HG03521 (cell line): ENCODE measurements at regions not wholly inside any gene's neighbourhood (a gene's known extent, or its start where the extent isn't known, plus 50 kb on each side); places are given as distances from the start of the nearest gene placed in this dataset.

Experiments used
- ATAC-seq: cut with Tn5 transposase; IDR thresholded peaks from one replicate; pipeline ENCODE4 v1.9.1; 2021; ENCODE audit warnings: mild to moderate bottlenecking, moderate library complexity; ENCODE audit not compliant: unreplicated experiment

DNA sequence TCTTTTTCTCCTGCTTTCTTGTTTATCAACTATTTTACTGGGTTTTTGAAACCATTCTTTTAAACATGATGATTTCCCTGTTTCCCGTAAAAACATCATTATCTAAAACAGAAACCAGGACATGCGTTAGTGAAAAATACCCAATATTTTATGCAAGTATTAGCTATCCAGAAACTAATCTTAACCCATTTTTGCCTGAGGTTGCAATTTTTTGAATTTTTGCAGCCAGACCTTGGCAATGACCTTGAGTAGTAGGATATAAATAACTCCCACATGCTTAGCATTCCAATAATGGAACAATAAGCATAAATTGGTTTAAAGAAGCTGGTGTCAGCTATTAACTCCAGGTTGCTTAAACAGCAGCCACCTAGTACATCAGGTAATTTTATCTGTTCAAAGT is 308.9 kb upstream of the ANO3 start:
- no peak for ATAC-seq

GRCh38 chr11:26025676-26026075 is 306.3 kb upstream of the ANO3 start:
- ATAC-seq, result no peak

DNA sequence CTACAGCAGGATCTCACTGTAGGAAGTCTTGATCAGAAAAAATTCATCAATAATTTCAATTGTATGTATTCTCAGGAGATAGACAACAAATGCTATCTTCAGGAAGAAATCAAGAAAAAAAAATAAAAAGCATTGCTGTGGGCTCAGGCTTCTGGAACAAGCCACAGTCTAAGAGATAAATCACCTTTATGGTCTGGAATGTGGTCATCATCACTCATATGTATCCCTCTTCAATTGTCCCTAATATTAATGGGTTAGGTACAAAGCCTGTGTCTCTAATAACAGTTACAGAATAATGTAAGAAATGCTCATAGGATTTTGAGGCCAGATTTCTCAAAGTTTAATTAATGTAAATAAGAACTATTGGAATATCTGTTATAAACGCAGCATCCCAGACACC is 305.9 kb upstream of the ANO3 start:
- ATAC-seq, result no peak

GRCh38 chr11:26027887-26028286 is 304.0 kb upstream of the ANO3 start:
- ATAC-seq, result no peak

DNA sequence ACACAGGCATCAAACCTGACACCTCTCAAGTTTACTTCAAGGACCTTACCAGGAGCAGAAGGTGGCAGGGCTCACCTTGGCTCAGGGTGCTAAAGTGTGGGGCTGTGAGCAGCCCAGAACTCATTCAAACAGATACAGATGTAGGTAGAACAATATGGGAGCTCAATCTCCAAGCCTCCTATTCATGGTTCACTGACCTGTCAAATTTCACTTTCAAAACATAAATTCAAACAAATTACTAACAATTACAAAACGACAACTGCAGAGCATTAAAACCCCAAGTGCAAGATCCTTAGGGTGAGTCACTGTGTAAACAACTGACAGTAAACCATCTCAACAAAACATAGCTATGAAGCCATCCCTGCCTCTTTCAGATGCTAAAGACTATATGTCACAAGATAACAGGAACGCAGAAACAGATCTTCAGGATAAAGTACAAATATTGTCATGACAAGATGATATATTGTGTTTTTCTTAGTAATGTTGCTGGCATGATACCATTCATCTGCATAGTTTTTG is 303.5 kb upstream of the ANO3 start:
- ATAC-seq, result no peak

- ATAC-seq, result no peak
Measured at GRCh38 chr11:26030399-26030798, 301.5 kb upstream of the ANO3 start.

GRCh38 chr11:26032241-26032640 is 299.7 kb upstream of the ANO3 start:
- no peak for ATAC-seq

- ATAC-seq, result no peak
Measured at GRCh38 chr11:26035696-26036095, 296.2 kb upstream of the ANO3 start.

- ATAC-seq, result no peak
Measured at GRCh38 chr11:26037716-26038115, 294.2 kb upstream of the ANO3 start.

DNA sequence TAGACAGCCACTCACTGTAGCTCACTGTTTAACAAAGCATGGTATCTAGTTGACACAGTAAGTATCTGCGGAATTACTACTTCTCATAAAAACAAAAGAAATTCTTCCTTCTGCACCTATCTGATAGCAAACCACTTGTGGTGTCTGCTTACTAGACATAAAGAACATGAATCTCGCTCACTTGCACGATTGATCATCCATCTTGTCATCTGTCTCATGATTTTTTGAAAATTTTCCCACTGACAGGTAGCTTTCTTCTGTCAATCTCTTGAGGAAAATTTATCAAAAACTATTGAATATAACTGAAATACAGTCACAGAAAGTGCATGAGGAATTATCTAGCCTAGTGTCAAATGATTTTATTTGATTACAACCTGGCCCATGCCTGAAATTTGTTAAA is 291.6 kb upstream of the ANO3 start:
- ATAC-seq, result no peak

GRCh38 chr11:26042113-26042512 is 289.8 kb upstream of the ANO3 start:
- no peak for ATAC-seq

DNA sequence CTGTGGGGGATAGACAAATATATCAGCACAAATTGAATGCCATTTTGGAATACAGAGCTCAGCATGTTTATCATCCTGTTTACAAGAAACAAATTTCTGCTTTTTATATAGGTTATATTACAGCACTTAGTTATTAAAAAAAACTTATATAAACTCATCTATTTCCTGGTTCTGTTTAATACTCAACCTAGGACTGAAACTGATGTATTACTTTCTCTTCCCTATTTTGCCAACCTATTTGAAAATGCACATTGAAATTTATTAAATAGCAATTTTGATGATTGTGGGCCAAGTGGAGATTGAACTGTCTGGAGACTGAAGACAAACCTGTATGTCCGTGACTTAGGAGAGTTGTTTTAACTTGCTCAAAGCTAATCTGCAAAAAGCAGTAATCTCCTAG is 288.3 kb upstream of the ANO3 start:
- ATAC-seq, result peak; percentile 70

- ATAC-seq, result no peak
Measured at GRCh38 chr11:26044389-26044788, 287.5 kb upstream of the ANO3 start.

- no peak for ATAC-seq
Measured at GRCh38 chr11:26045082-26045481, 286.8 kb upstream of the ANO3 start.

DNA sequence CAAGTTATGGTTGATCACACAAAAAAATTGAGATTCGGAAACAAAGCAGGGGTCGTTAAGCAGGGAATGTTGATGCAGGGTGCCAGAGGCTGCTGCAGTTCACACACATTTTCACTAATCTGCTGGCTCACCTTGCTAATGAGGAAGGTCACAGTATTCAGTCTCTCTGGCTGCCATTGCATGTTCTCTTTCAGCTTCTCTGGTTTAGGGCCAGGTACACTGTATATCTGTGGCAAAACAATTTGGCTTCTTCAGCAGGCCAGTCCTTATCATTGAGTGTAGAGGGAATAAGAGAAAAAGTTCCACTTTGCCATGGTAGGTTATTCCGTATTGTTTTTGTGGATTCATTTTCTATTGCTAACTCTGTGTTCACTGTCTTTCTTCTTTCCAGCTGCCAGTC is 283.7 kb upstream of the ANO3 start:
- no peak for ATAC-seq

- ATAC-seq, result no peak
Measured at GRCh38 chr11:26053966-26054365, 278.0 kb upstream of the ANO3 start.

DNA sequence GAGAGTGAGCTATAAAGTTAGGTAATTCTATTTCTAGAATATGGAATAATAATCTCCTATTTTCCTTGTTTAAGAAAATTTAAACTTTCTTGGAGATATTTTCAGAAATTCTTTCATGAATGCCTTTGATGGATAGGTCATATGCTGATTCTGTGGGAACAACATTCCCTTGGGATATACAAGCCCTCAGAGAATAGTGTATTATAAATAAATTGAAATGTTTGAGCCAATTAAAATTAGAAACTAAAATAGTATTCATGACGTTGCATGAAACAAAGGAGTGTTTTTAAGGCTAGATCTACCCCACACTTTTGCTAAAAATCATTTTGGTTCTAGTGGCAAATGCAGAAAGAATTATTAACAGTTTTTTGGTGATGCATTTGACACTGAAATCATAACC is 269.3 kb upstream of the ANO3 start:
- no peak for ATAC-seq

DNA sequence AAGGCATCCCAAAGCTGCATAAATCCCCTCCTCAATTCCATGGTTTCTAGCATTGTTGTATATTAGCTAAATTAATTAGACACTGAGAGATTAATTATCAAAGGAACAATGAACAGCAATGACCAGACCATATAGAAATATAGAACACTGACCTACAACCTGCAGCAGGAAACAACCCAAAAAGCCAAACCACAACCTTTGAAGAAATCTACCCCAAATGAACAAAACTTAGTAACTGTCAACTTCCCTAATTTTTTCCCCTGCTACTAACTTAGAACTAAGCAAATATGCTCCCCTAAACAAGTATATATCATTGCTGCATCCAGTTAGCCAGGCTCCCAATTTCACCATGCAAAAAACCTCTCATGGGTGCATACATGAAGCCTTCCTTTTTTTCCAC is 268.0 kb upstream of the ANO3 start:
- no peak for ATAC-seq

- no peak for ATAC-seq
Measured at GRCh38 chr11:26065944-26066343, 266.0 kb upstream of the ANO3 start.

GRCh38 chr11:26070714-26071380 is 261.1 kb upstream of the ANO3 start:
- ATAC-seq, result no peak

DNA sequence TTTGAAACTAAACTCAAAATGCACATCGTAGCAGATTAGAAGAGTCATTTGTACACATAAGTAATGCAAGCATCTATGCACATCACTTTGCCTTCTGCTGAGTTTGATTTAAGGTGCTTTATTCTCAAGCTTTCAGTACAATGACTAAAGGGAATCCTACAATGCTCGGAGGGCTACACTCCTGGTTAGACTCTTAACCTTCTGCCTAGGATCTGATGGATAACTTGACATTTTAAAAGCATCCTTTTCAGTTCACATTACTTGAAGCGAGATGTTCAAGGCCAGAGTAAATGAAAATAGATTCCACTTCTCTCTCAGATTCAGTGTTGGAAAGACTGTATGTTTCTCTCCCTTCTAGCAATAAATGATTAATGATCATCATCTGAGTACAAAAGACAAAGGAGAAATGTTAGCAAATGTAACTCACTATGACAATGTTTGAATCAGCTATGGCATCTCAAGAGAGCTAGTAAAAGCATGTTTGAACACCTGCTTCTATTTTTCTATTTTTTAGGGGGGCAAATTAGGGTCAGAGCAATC is 259.2 kb upstream of the ANO3 start:
- no peak for ATAC-seq

- no peak for ATAC-seq
Measured at GRCh38 chr11:26073646-26074045, 258.3 kb upstream of the ANO3 start.
